ENCODE measurements at regions not wholly inside any gene's neighbourhood (a gene's known extent, or its start where the extent isn't known, plus 50 kb on each side); places are given as distances from the start of the nearest gene placed in this dataset.

GRCh38 chr12:89180496-89180895 lies 171.8 kb downstream of the DUSP6 start:
- Histone ChIP-seq H3K4me2 (ENCODE audit: low read depth, low read length) (no peak overlapping the region), H3K9me2 (replicated peaks; ENCODE audit: insufficient read depth, low read length) (no peaks in the 10 kb centered on the region), H3F3A (ENCODE audit: insufficient read depth, low read length) (no peaks in the 10 kb centered on the region), H3K27ac (ENCODE audit: low read length) (no peak overlapping the region), H3K9me3 (replicated peaks; ENCODE audit: insufficient read depth, low read length) (no peaks in the 10 kb centered on the region), H3K4me1 (ENCODE audit: low read length) (no peaks in the 10 kb centered on the region), H3K27me3 (replicated peaks; ENCODE audit: insufficient read depth, low read length) (no peaks in the 10 kb centered on the region), H3K36me3 (replicated peaks; ENCODE audit: insufficient read depth, low read length) (no peaks in the 10 kb centered on the region), H2AFZ (ENCODE audit: low read length) (no peak overlapping the region), H4K20me1 (ENCODE audit: insufficient read depth, low read length) (no peaks in the 10 kb centered on the region), H3K9ac (ENCODE audit: low read length) (no peak overlapping the region), H3K4me3 (ENCODE audit: low read length) (no peak overlapping the region), H3K79me2 (ENCODE audit: low read length) (no peaks in the 10 kb centered on the region)
- TF ChIP-seq EZH2 (optimal IDR thresholded peaks at IDR 0.05; ENCODE audit: low read depth, low read length) (no peak), CTCF (IDR thresholded peaks at IDR 0.05; ENCODE audit: low read length) (no peak), EZH2phosphoT487 (IDR thresholded peaks at IDR 0.05; ENCODE audit: low read length) (no peak)
- DNase-seq = no peak

- no peak for TF ChIP-seq EZH2 (optimal IDR thresholded peaks at IDR 0.05; ENCODE audit: low read depth, low read length)
- no peak for TF ChIP-seq EZH2phosphoT487 (IDR thresholded peaks at IDR 0.05; ENCODE audit: low read length)
- no peak for TF ChIP-seq CTCF (IDR thresholded peaks at IDR 0.05; ENCODE audit: low read length)
- no peaks in the 10 kb centered on the region for H3K9me2 ChIP-seq (replicated peaks; ENCODE audit: insufficient read depth, low read length)
- H3K36me3 ChIP-seq (replicated peaks; ENCODE audit: insufficient read depth, low read length) = no peaks in the 10 kb centered on the region
- H3K9me3 ChIP-seq (replicated peaks; ENCODE audit: insufficient read depth, low read length) = no peaks in the 10 kb centered on the region
- H3F3A ChIP-seq (ENCODE audit: insufficient read depth, low read length) = no peaks in the 10 kb centered on the region
- H3K27me3 ChIP-seq (replicated peaks; ENCODE audit: insufficient read depth, low read length) = no peaks in the 10 kb centered on the region
- no peak for DNase-seq
- H3K4me3 ChIP-seq (ENCODE audit: low read length) = no peak overlapping the region
- H3K9ac ChIP-seq (ENCODE audit: low read length) = no peak overlapping the region
- H3K79me2 ChIP-seq (ENCODE audit: low read length) = no peaks in the 10 kb centered on the region
- H3K4me1 ChIP-seq (ENCODE audit: low read length) = no peaks in the 10 kb centered on the region
- no peak overlapping the region for H2AFZ ChIP-seq (ENCODE audit: low read length)
- no peak overlapping the region for H3K27ac ChIP-seq (ENCODE audit: low read length)
- H3K4me2 ChIP-seq (ENCODE audit: low read depth, low read length) = no peak overlapping the region
- H4K20me1 ChIP-seq (ENCODE audit: insufficient read depth, low read length) = no peaks in the 10 kb centered on the region
Observed at GRCh38 chr12:89179983-89180382, 172.3 kb downstream of the DUSP6 start.

- no peak for DNase-seq
- H3K4me1 ChIP-seq (ENCODE audit: low read length) = no peaks in the 10 kb centered on the region
Observed at GRCh38 chr12:89179245-89179644, 173.1 kb downstream of the DUSP6 start.

More at GRCh38 chr12:89179245-89179644, 173.1 kb downstream of the DUSP6 start:
- no peaks in the 10 kb centered on the region for H3K36me3 ChIP-seq (replicated peaks; ENCODE audit: insufficient read depth, low read length)
- H3K9me3 ChIP-seq (replicated peaks; ENCODE audit: insufficient read depth, low read length) = no peaks in the 10 kb centered on the region
- H3K9me2 ChIP-seq (replicated peaks; ENCODE audit: insufficient read depth, low read length) = no peaks in the 10 kb centered on the region
- no peak overlapping the region for H3K27ac ChIP-seq (ENCODE audit: low read length)
- TF ChIP-seq EZH2phosphoT487 (IDR thresholded peaks at IDR 0.05; ENCODE audit: low read length) (no peak), CTCF (IDR thresholded peaks at IDR 0.05; ENCODE audit: low read length) (no peak), EZH2 (optimal IDR thresholded peaks at IDR 0.05; ENCODE audit: low read depth, low read length) (no peak)
- H3K4me3 ChIP-seq (ENCODE audit: low read length) = no peak overlapping the region
- no peak overlapping the region for H2AFZ ChIP-seq (ENCODE audit: low read length)
- H3K27me3 ChIP-seq (replicated peaks; ENCODE audit: insufficient read depth, low read length) = no peaks in the 10 kb centered on the region
- H3K4me2 ChIP-seq (ENCODE audit: low read depth, low read length) = no peak overlapping the region
- H3F3A ChIP-seq (ENCODE audit: insufficient read depth, low read length) = no peaks in the 10 kb centered on the region
- H3K79me2 ChIP-seq (ENCODE audit: low read length) = no peaks in the 10 kb centered on the region
- no peaks in the 10 kb centered on the region for H4K20me1 ChIP-seq (ENCODE audit: insufficient read depth, low read length)
- no peak overlapping the region for H3K9ac ChIP-seq (ENCODE audit: low read length)

All from MM.1S (cell line).